ENCODE measurements at regions not wholly inside any gene's neighbourhood (a gene's known extent, or its start where the extent isn't known, plus 50 kb on each side); places are given as distances from the start of the nearest gene placed in this dataset.
"Not testable (repeated sequence)": the region's sequence is repeated elsewhere in the genome, so short reads cannot be mapped to it uniquely, and the experiment has no call there.

DNA sequence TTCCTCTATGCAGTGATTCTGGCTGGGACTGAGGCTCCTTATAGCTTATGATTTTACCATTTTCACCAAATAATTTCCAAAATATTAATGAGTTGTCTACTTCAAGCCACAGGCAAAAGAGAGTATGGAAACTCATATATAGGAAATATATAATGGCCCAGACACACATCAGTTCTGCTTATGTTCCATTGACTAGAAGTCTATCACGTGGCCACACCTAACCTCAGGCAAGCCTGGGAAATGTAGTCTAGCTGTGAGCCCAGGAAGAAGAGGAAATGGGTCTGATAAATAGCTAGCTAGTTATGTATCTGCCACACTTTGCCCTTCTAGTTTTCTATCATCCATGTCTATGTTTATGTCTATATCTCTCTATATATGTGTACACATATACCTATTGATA, 195.1 kb downstream of the OTOL1 start:
- DNase-seq (ENCODE audit: low spot score) = no peak

GRCh38 chr3:161694682-161695564, 198.3 kb downstream of the OTOL1 start:
- no peak for DNase-seq (ENCODE audit: low spot score)

- DNase-seq (ENCODE audit: low spot score) = no peak
These were observed 199.2 kb downstream of the OTOL1 start for GRCh38 chr3:161695811-161696210.

GRCh38 chr3:161700998-161701397, 204.4 kb downstream of the OTOL1 start:
- no peak for DNase-seq (ENCODE audit: low spot score)

DNA sequence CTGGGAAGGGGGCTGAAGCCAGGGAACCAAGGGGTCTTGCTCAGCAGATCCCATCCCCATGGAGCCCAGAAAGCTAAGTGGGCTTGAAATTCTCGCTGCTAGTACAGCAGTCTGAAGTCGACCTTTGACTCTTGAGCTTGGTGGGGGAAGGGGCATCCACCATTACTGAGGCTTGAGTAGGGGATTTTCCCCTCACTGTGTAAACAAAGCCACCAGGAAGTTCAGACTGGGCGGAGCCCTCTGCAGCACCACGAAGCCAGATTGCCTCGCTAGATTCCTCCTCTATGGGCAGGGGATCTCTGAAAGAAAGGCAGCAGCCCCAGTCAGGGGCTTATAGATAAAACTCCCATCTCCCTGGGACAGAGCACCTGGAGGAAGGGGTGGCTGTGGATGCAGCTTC, 210.6 kb downstream of the OTOL1 start:
- DNase-seq (ENCODE audit: low spot score) = not testable (repeated sequence)

DNA sequence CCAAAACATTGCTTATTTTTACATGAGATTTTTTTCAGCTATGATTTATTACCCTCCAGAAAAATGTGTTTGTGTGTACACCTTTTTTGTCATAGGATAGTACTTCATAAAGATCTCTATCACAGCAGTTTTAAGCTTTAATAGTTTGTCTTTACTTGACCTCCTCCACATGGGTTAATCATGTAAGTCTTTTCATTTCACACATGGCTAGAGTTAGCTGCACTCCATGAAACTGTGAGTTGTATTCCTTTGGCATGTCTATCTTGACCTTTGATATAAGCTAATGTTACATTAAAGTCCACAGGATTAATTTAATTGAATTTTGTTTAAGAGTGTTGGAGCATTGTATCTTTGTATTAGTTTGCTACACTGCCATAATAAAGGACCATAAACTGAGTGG, 217.1 kb downstream of the OTOL1 start:
- no peak for DNase-seq (ENCODE audit: low spot score)

GRCh38 chr3:161731968-161732367, 235.4 kb downstream of the OTOL1 start:
- DNase-seq (ENCODE audit: low spot score) = no peak

DNA sequence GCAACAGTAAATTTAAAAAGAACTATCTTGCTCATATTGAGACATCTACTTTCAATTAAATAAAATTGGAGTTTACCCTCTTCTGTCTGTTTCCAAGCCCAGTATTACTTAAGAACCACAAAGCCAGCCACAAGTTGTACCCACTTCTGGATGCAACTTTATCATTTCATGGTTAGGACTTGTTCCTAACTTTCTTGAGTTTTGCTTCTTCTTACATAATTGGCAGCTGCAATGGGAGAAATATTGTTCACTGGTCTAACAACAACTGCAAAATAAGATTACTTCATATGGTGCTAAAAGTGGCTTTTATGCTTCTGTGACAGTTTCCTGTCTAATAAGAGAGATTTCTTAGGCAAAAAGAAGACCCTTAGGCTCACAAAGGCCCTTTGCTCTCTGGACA, 240.6 kb downstream of the OTOL1 start:
- no peak for DNase-seq (ENCODE audit: low spot score)

GRCh38 chr3:161740421-161740820, 243.8 kb downstream of the OTOL1 start:
- DNase-seq (ENCODE audit: low spot score) = no peak

GRCh38 chr3:161744366-161744765, 247.8 kb downstream of the OTOL1 start:
- no peak for DNase-seq (ENCODE audit: low spot score)

DNA sequence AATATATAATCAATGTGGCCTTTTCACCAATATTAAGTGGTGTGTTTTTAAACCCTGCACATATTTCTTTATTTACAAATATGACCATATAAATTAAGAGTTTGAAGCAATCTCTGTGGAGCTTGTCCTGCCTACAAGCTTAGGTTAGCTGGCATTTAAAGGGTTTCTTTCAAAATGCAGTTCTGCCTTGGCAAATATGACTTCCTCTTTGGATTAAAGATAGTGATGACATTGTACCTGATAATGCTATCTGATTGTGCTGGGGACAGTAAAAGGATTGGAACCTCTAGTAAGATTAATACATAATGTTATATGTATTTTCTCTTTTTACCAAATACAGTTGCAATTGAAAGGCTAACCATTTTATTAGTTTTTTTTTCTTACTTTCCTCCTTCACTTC, 249.1 kb downstream of the OTOL1 start:
- no peak for DNase-seq (ENCODE audit: low spot score)

- DNase-seq (ENCODE audit: low spot score) = no peak
These were observed 251.4 kb downstream of the OTOL1 start for GRCh38 chr3:161748049-161748448.

GRCh38 chr3:161754420-161755053, 257.9 kb downstream of the OTOL1 start:
- DNase-seq (ENCODE audit: low spot score) = no peak

GRCh38 chr3:161759444-161759843, 262.8 kb downstream of the OTOL1 start:
- no peak for DNase-seq (ENCODE audit: low spot score)

GRCh38 chr3:161766331-161766730, 269.7 kb downstream of the OTOL1 start:
- no peak for DNase-seq (ENCODE audit: low spot score)

GRCh38 chr3:161770484-161771386, 274.1 kb downstream of the OTOL1 start:
- no peak for DNase-seq (ENCODE audit: low spot score)

DNA sequence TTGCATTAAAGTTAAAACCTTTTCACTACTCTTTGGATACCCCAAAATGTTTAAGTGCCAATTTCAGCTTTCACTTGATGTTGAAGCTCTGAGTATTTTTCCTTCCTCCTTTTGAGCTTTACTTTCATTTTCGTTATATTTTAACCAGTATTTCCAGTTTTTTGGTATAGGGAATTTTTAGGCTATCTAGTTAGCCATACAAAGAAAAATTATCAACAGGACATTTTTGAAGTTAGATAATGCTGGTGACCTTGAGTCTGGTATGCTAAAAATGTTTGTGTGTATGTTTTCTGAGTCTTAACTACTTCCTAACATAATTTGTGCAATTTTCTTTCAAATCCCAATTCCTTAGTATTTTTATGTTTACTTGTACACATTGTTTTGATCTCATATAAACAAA, 284.8 kb downstream of the OTOL1 start:
- no peak for DNase-seq (ENCODE audit: low spot score)

DNA sequence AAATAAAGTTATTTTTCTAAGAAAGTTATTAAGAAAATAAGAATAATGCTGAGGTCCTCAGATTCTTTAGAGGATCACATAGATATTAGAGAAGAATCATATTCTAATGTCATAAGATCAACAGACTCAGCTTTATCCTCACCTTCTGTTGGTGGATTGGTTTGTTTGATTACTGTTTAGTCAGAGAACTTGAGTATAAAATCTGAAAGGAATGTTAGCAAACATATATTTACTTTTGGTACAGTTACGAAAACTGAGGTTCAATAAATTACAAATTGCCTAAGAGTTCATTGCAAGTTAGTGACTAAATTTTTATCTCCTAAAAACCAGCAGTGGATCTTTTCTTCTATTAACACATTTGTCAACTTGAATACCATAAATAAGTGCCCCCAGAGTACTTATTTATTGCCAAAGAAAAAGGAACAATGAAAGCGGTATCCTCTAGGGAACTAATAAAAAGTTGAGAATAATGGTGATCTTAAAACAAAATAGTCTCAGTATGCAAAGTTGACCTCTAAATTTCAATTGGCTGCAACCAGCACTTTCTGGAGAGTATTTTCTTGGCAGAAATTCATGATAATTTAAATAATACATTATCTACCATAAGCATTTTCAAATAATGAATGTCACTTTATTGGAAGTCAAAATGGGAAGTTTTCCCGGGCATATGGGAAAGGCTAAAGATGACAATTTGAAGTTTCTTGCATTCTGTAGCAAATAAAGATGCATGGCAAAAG, 296.8 kb downstream of the OTOL1 start:
- DNase-seq (ENCODE audit: low spot score) = no peak

GRCh38 chr3:161794551-161794950, 297.9 kb downstream of the OTOL1 start:
- DNase-seq (ENCODE audit: low spot score) = no peak

- no peak for DNase-seq (ENCODE audit: low spot score)
These were observed 299.7 kb downstream of the OTOL1 start for GRCh38 chr3:161796312-161796711.

- no peak for DNase-seq (ENCODE audit: low spot score)
These were observed 300.2 kb downstream of the OTOL1 start for GRCh38 chr3:161796780-161797179.

GRCh38 chr3:161798016-161798415, 301.4 kb downstream of the OTOL1 start:
- DNase-seq (ENCODE audit: low spot score) = no peak
